ENCODE measurements at regions not wholly inside any gene's neighbourhood (a gene's known extent, or its start where the extent isn't known, plus 50 kb on each side); places are given as distances from the start of the nearest gene placed in this dataset.
A peak's percentile ranks its signal among the peaks of the same experiment; 100 is the strongest.

DNA sequence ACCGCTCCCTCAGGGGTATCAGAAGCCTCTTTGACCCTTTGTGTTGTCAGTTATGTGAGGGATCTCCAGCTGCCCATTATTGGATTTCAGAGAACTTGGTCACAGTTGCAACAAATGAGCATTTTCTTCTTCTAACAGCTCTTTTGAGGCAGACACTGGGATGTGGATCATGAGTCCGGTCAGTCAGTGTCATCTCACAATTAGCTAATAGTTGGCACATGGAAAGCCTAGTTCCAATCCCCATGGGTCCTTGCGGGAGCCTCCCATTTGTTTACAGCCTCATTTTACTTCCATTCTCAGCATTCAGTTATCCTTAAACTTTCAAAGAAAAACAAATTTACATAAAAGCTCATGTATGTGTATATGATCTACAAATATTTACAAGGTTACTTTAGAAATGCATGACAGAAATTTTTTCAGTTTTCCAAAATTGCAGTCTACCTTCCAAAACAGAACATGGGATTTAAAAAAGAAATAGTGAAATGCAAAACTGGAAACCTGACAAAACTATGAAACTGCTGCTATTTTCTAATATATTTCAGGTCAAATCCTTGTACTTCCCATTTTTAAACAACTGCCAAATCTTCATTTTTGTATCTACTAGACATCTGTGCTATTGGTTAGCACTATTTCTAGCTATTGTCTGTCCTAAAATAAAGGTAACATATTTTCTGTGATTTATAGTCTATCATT, 547.1 kb upstream of the ZEB2 start:
- no peak overlapping the region for H2BK5ac ChIP-seq (ENCODE audit: low read depth, low read length, poor library complexity, severe bottlenecking)
- no peaks in the 10 kb centered on the region for H3K36me3 ChIP-seq (ENCODE audit: control insufficient read depth in 1 of 2, insufficient read depth in 2 of 2, low read depth in 1 of 2, low read length in 2 of 2)
- H4K91ac ChIP-seq (ENCODE audit: low read length) = no peak overlapping the region
- H3K9me3 ChIP-seq (ENCODE audit: control insufficient read depth, low read length) = no peaks in the 10 kb centered on the region
- H3K4ac ChIP-seq (ENCODE audit: low read depth in 1 of 2, low read length in 2 of 2) = peak overlapping the region in 1 of 2 experiments; percentile 63
- H3K23ac ChIP-seq (ENCODE audit: low read length in 2 of 2) = no peak overlapping the region
- 88% methylated on average over 3 of the region's 3 CpGs for WGBS
- H3K4me2 ChIP-seq (ENCODE audit: low read length, poor library complexity, severe bottlenecking) = no peak overlapping the region
- peaks cover 2% of the 10 kb centered on the region for H3K79me1 ChIP-seq (replicated peaks; ENCODE audit: low read length, poor library complexity, severe bottlenecking)
- no peaks in the 10 kb centered on the region for H3K4me1 ChIP-seq (ENCODE audit: control insufficient read depth, insufficient read depth, low read depth, low read length)
- H2BK12ac ChIP-seq (ENCODE audit: low read length in 2 of 2) = peak overlapping the region in 1 of 2 experiments; percentile 10
- H3K27me3 ChIP-seq (ENCODE audit: control insufficient read depth in 1 of 2, insufficient read depth in 1 of 2, low read length in 2 of 2) = no peaks in the 10 kb centered on the region
- no peak overlapping the region for H2AFZ ChIP-seq (ENCODE audit: low read depth, low read length)
- H2BK15ac ChIP-seq (ENCODE audit: low read depth, poor library complexity, severe bottlenecking) = no peak overlapping the region
- no peak overlapping the region for H3K27ac ChIP-seq (ENCODE audit: low read length, poor library complexity, severe bottlenecking)
- H3K18ac ChIP-seq (ENCODE audit: low read depth in 1 of 2, low read length in 2 of 2) = peak overlapping the region; percentile 14 to 66
- H3K14ac ChIP-seq (ENCODE audit: low read length in 2 of 2) = no peak overlapping the region
- peak overlapping the region; percentile 71 for H3K9ac ChIP-seq (ENCODE audit: low read length)
- H2BK120ac ChIP-seq (ENCODE audit: low read depth, low read length) = no peak overlapping the region
- H2AK5ac ChIP-seq (ENCODE audit: low read length, severe bottlenecking) = no peak overlapping the region
- no peak for DNase-seq
- peak overlapping the region in 1 of 2 experiments; percentile 15 for H3K4me3 ChIP-seq (ENCODE audit: insufficient read depth in 1 of 2, low read depth in 1 of 2, low read length in 2 of 2)
- H4K8ac ChIP-seq (ENCODE audit: low read length) = peak overlapping the region; percentile 66

DNA sequence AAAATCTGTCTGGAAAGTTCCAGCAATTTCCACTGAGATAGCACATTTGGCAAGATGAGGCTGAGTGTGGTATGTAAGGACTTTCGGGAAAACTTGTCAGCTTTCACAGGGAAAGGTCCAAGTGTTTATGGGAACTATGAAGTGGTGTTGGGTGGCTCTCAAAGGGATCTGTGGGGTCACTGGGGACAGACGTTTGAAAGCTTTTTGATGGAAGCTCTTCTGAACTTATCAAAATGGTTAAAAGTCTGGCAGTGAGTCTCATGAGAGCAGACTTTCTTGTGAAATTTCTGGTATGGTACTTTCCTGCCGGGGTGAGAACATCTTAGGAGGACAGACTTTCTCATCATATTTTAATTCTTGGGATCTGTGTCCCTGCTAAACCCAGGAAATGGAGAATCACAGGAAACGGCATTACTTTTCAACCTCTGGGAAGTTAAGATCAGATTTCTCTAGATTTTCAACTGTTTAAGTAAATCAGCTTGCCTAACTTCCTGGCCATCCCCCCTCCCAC, 546.3 kb upstream of the ZEB2 start:
- Histone ChIP-seq H3K4me1 (ENCODE audit: control insufficient read depth, insufficient read depth, low read depth, low read length) (no peaks in the 10 kb centered on the region), H3K4me2 (ENCODE audit: low read length, poor library complexity, severe bottlenecking) (no peak overlapping the region), H2BK15ac (ENCODE audit: low read depth, poor library complexity, severe bottlenecking) (no peak overlapping the region), H4K8ac (ENCODE audit: low read length) (no peak overlapping the region), H3K4ac (ENCODE audit: low read depth in 1 of 2, low read length in 2 of 2) (no peak overlapping the region), H3K27me3 (ENCODE audit: control insufficient read depth in 1 of 2, insufficient read depth in 1 of 2, low read length in 2 of 2) (no peaks in the 10 kb centered on the region), H3K36me3 (ENCODE audit: control insufficient read depth in 1 of 2, insufficient read depth in 2 of 2, low read depth in 1 of 2, low read length in 2 of 2) (no peaks in the 10 kb centered on the region), H4K91ac (ENCODE audit: low read length) (no peak overlapping the region), H2BK120ac (ENCODE audit: low read depth, low read length) (peak overlapping the region; percentile 90), H2AFZ (ENCODE audit: low read depth, low read length) (no peak overlapping the region), H3K4me3 (ENCODE audit: insufficient read depth in 1 of 2, low read depth in 1 of 2, low read length in 2 of 2) (peak overlapping the region in 1 of 2 experiments; percentile 16), H3K14ac (ENCODE audit: low read length in 2 of 2) (no peak overlapping the region), H2BK12ac (ENCODE audit: low read length in 2 of 2) (peak overlapping the region in 1 of 2 experiments; percentile 31), H3K79me1 (replicated peaks; ENCODE audit: low read length, poor library complexity, severe bottlenecking) (peaks cover 2% of the 10 kb centered on the region), H3K18ac (ENCODE audit: low read depth in 1 of 2, low read length in 2 of 2) (peak overlapping the region; percentile 37 to 70), H3K9ac (ENCODE audit: low read length) (peak overlapping the region; percentile 71), H2AK5ac (ENCODE audit: low read length, severe bottlenecking) (no peak overlapping the region), H3K9me3 (ENCODE audit: control insufficient read depth, low read length) (no peaks in the 10 kb centered on the region), H2BK5ac (ENCODE audit: low read depth, low read length, poor library complexity, severe bottlenecking) (no peak overlapping the region), H3K27ac (ENCODE audit: low read length, poor library complexity, severe bottlenecking) (no peak overlapping the region), H3K23ac (ENCODE audit: low read length in 2 of 2) (no peak overlapping the region)
- 57% methylated on average over 4 of the region's 4 CpGs for WGBS
- peak; percentile 50 for DNase-seq

DNA sequence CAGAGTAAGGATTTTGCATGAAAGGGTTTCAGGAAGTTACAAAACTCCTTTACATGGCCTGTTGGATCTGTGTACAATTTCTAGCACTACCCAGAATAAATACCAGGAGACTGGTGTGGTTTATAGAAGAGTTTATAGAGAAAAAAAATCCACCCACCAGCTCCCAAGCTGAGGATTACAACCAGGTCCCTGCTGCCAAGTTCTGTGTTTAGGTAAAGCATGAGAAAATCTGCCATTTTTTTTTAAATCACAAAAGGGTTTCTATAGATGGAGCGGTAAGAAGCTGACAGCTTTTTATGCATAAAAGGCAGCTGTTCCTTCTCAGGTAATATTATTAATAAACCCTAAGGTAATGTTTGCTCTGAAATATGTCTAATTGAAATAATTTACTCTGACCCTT, 545.4 kb upstream of the ZEB2 start:
- Histone ChIP-seq H3K9me3 (ENCODE audit: control insufficient read depth, low read length) (no peaks in the 10 kb centered on the region), H3K4me3 (ENCODE audit: insufficient read depth in 1 of 2, low read depth in 1 of 2, low read length in 2 of 2) (no peak overlapping the region), H3K4me2 (ENCODE audit: low read length, poor library complexity, severe bottlenecking) (no peak overlapping the region), H2AFZ (ENCODE audit: low read depth, low read length) (no peak overlapping the region), H2BK12ac (ENCODE audit: low read length in 2 of 2) (no peak overlapping the region), H3K4me1 (ENCODE audit: control insufficient read depth, insufficient read depth, low read depth, low read length) (no peaks in the 10 kb centered on the region), H3K36me3 (ENCODE audit: control insufficient read depth in 1 of 2, insufficient read depth in 2 of 2, low read depth in 1 of 2, low read length in 2 of 2) (no peaks in the 10 kb centered on the region), H4K91ac (ENCODE audit: low read length) (no peak overlapping the region), H3K4ac (ENCODE audit: low read depth in 1 of 2, low read length in 2 of 2) (no peak overlapping the region), H3K79me1 (replicated peaks; ENCODE audit: low read length, poor library complexity, severe bottlenecking) (peaks cover 2% of the 10 kb centered on the region), H3K23ac (ENCODE audit: low read length in 2 of 2) (no peak overlapping the region), H2AK5ac (ENCODE audit: low read length, severe bottlenecking) (no peak overlapping the region), H3K14ac (ENCODE audit: low read length in 2 of 2) (no peak overlapping the region), H2BK15ac (ENCODE audit: low read depth, poor library complexity, severe bottlenecking) (no peak overlapping the region), H3K27ac (ENCODE audit: low read length, poor library complexity, severe bottlenecking) (no peak overlapping the region), H3K27me3 (ENCODE audit: control insufficient read depth in 1 of 2, insufficient read depth in 1 of 2, low read length in 2 of 2) (no peaks in the 10 kb centered on the region), H3K18ac (ENCODE audit: low read depth in 1 of 2, low read length in 2 of 2) (no peak overlapping the region), H4K8ac (ENCODE audit: low read length) (no peak overlapping the region), H2BK120ac (ENCODE audit: low read depth, low read length) (no peak overlapping the region), H3K9ac (ENCODE audit: low read length) (peak overlapping the region; percentile 71), H2BK5ac (ENCODE audit: low read depth, low read length, poor library complexity, severe bottlenecking) (no peak overlapping the region)
- whole genome bisulfite sequencing = no CpG with 5 or more reads among the region's 1 CpG
- DNase-seq = no peak

DNA sequence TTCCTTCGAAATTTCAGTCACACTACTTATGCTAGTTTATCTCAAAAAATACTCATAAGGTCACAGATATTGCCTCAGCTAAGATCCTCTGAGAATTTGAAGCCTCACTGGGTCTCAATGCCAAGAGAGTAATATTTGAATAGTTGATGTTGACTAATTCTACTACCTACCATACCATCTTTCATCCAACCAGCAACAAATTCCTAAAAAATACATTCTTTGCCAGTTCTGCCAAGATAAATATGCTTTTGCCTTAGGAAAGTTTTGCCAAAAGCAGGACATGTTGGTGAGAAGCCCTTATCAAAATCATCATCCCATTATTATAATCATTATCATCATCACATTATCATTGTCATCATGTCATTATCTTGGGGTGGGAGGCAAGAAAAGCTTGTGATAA, 544.6 kb upstream of the ZEB2 start:
- no peak overlapping the region for H2AK5ac ChIP-seq (ENCODE audit: low read length, severe bottlenecking)
- no peak overlapping the region for H2AFZ ChIP-seq (ENCODE audit: low read depth, low read length)

More for the DNA sequence above, 544.6 kb upstream of the ZEB2 start:
- Histone ChIP-seq H3K9me3 (ENCODE audit: control insufficient read depth, low read length) (no peaks in the 10 kb centered on the region), H3K4ac (ENCODE audit: low read depth in 1 of 2, low read length in 2 of 2) (no peak overlapping the region), H2BK120ac (ENCODE audit: low read depth, low read length) (no peak overlapping the region), H3K36me3 (ENCODE audit: control insufficient read depth in 1 of 2, insufficient read depth in 2 of 2, low read depth in 1 of 2, low read length in 2 of 2) (no peaks in the 10 kb centered on the region), H4K91ac (ENCODE audit: low read length) (no peak overlapping the region), H4K8ac (ENCODE audit: low read length) (no peak overlapping the region), H3K18ac (ENCODE audit: low read depth in 1 of 2, low read length in 2 of 2) (no peak overlapping the region), H2BK12ac (ENCODE audit: low read length in 2 of 2) (no peak overlapping the region), H3K79me1 (replicated peaks; ENCODE audit: low read length, poor library complexity, severe bottlenecking) (peaks cover 2% of the 10 kb centered on the region), H3K4me1 (ENCODE audit: control insufficient read depth, insufficient read depth, low read depth, low read length) (no peaks in the 10 kb centered on the region), H3K4me3 (ENCODE audit: insufficient read depth in 1 of 2, low read depth in 1 of 2, low read length in 2 of 2) (no peak overlapping the region), H3K9ac (ENCODE audit: low read length) (no peak overlapping the region), H3K27me3 (ENCODE audit: control insufficient read depth in 1 of 2, insufficient read depth in 1 of 2, low read length in 2 of 2) (no peaks in the 10 kb centered on the region), H3K27ac (ENCODE audit: low read length, poor library complexity, severe bottlenecking) (no peak overlapping the region), H3K23ac (ENCODE audit: low read length in 2 of 2) (no peak overlapping the region), H3K14ac (ENCODE audit: low read length in 2 of 2) (no peak overlapping the region), H2BK15ac (ENCODE audit: low read depth, poor library complexity, severe bottlenecking) (no peak overlapping the region), H2BK5ac (ENCODE audit: low read depth, low read length, poor library complexity, severe bottlenecking) (no peak overlapping the region), H3K4me2 (ENCODE audit: low read length, poor library complexity, severe bottlenecking) (no peak overlapping the region)
- WGBS = no CpG with 5 or more reads among the region's 1 CpG
- DNase-seq = no peak
